ENCODE measurements at regions not wholly inside any gene's neighbourhood (a gene's known extent, or its start where the extent isn't known, plus 50 kb on each side); places are given as distances from the start of the nearest gene placed in this dataset.

- TF ChIP-seq CTCF (conservative IDR thresholded peaks at IDR 0.05; ENCODE audit: low read length), result no peak
- TF ChIP-seq EZH2phosphoT487 (IDR thresholded peaks at IDR 0.05; ENCODE audit: borderline replicate concordance), result no peak
Measured at GRCh38 chr11:15795378-15795777, 561.0 kb downstream of the SOX6 start.
